IMR-90 (cell line): ENCODE measurements at regions not wholly inside any gene's neighbourhood (a gene's known extent, or its start where the extent isn't known, plus 50 kb on each side); places are given as distances from the start of the nearest gene placed in this dataset.

Experiments used
- ATAC-seq: fragments of 200-7000 bp; cut with Tn5 transposase; 2 replicates; pipeline ENCODE4 v1.9.1; 2020; ENCODE audit warnings: low read depth, mild to moderate bottlenecking, moderate library complexity
- BruUV-seq: library from RNA; stranded (reverse); fragments of 400-500 nt; replicated peaks from 2 replicates; lab custom pipeline; 2021; lab: Mats Ljungman, UMichigan
- CTCF ChIA-PET: fragments of 300-600 bp; formaldehyde crosslinking; extraction: SDS; loops from one replicate; lab custom pipeline; 2021; ENCODE audit warnings: antibody characterized with exemption; lab: Yijun Ruan, JAX
- POLR2A ChIA-PET: fragments of 300-600 bp; sonication (Branson Sonifier 250); formaldehyde crosslinking; loops from one replicate; lab custom pipeline; 2022; ENCODE audit warnings: antibody characterized with exemption; ENCODE audit not compliant: unreplicated experiment; lab: Charles Lee
- DNase-seq: peaks from one replicate; pipeline ENCODE4 v3.0.0; 2013
- H2AFZ ChIP-seq: replicated peaks from 2 replicates; pipeline ENCODE3; 2013; ENCODE audit warnings: low read length, mild to moderate bottlenecking; ENCODE audit not compliant: poor library complexity
- H2AK5ac ChIP-seq: 2 replicates; pipeline ENCODE4 v1.6.1; 2013; ENCODE audit warnings: low read depth, low read length, inconsistent platforms
- H2AK9ac ChIP-seq: replicated peaks from 2 replicates; pipeline ENCODE3; 2013; ENCODE audit warnings: mild to moderate bottlenecking, low read depth, low read length, moderate library complexity; ENCODE audit not compliant: poor library complexity
- H2BK120ac ChIP-seq: 2 replicates; pipeline ENCODE4 v1.6.1; 2013; ENCODE audit warnings: low read depth, low read length, inconsistent platforms
- H2BK15ac ChIP-seq: 3 replicates; pipeline ENCODE4 v1.6.1; 2013; ENCODE audit warnings: low read depth, low read length, inconsistent platforms
- H2BK20ac ChIP-seq: 2 replicates; pipeline ENCODE4 v1.6.1; 2013; ENCODE audit warnings: low read depth, mild to moderate bottlenecking, inconsistent platforms, low read length, moderate library complexity
- H2BK5ac ChIP-seq: 2 replicates; pipeline ENCODE4 v1.6.1; 2013; ENCODE audit warnings: mild to moderate bottlenecking, low read depth, low read length, inconsistent platforms; ENCODE audit not compliant: poor library complexity, severe bottlenecking
- H3K14ac ChIP-seq: replicated peaks from 2 replicates; pipeline ENCODE4 v1.6.1; 2013; ENCODE audit warnings: low read depth, low read length, inconsistent platforms
- H3K18ac ChIP-seq: 2 replicates; pipeline ENCODE4 v1.6.1; 2013; ENCODE audit warnings: low read depth, low read length, control low read depth
- H3K23ac ChIP-seq: 2 replicates; pipeline ENCODE4 v1.6.1; 2013; ENCODE audit warnings: low read depth, low read length, inconsistent platforms
- H3K27ac ChIP-seq: 2 replicates; pipeline ENCODE4 v1.5.1; 2013; ENCODE audit warnings: mild to moderate bottlenecking, control low read depth, low read length; ENCODE audit not compliant: insufficient read depth
- H3K27me3 ChIP-seq: 2 replicates; pipeline ENCODE4 v1.6.1; 2013; ENCODE audit warnings: low read length; ENCODE audit not compliant: control insufficient read depth, insufficient read depth
- H3K36me3 ChIP-seq: 2 replicates; pipeline ENCODE4 v1.6.1; 2013; ENCODE audit warnings: low read length, mixed read lengths; ENCODE audit not compliant: control insufficient read depth, insufficient read depth
- H3K4ac ChIP-seq: 2 replicates; pipeline ENCODE4 v1.6.1; 2013; ENCODE audit warnings: low read depth, low read length, inconsistent platforms
- H3K4me1 ChIP-seq: 2 replicates; pipeline ENCODE4 v1.6.1; 2013; ENCODE audit warnings: low read length, mixed read lengths; ENCODE audit not compliant: control insufficient read depth, insufficient read depth
- H3K4me2 ChIP-seq: 2 replicates; pipeline ENCODE4 v1.6.1; 2013; ENCODE audit warnings: low read depth, mild to moderate bottlenecking, control low read depth, low read length, moderate library complexity
- H3K4me3 ChIP-seq: 2 replicates; pipeline ENCODE4 v1.5.1; 2013; ENCODE audit warnings: low read depth, mild to moderate bottlenecking, control low read depth, low read length, moderate library complexity; ENCODE audit not compliant: insufficient read depth
- H3K56ac ChIP-seq: 2 replicates; pipeline ENCODE4 v1.6.1; 2013; ENCODE audit warnings: low read length, inconsistent platforms; ENCODE audit not compliant: insufficient read depth; ENCODE audit errors: extremely low read depth
- H3K79me1 ChIP-seq, 2 experiments: 2 replicates each; pipeline ENCODE4 v1.6.1; 2013; ENCODE audit warnings: low read length in 2 of 2, inconsistent platforms in 1 of 2, low read depth in 1 of 2
- H3K9ac ChIP-seq: 2 replicates; pipeline ENCODE4 v1.6.1; 2013; ENCODE audit warnings: low read depth, low read length, control low read depth
- H3K9me1 ChIP-seq: 2 replicates; pipeline ENCODE4 v1.6.1; 2013; ENCODE audit warnings: low read length, inconsistent platforms; ENCODE audit not compliant: insufficient read depth
- H3K9me3 ChIP-seq: 2 replicates; pipeline ENCODE4 v1.6.1; 2013; ENCODE audit warnings: low read length; ENCODE audit not compliant: control insufficient read depth, insufficient read depth
- H4K20me1 ChIP-seq: 2 replicates; pipeline ENCODE4 v1.6.1; 2013; ENCODE audit warnings: low read length, inconsistent platforms; ENCODE audit not compliant: insufficient read depth
- H4K5ac ChIP-seq: 2 replicates; pipeline ENCODE4 v1.6.1; 2013; ENCODE audit warnings: mild to moderate bottlenecking, low read depth, low read length, control low read depth
- H4K8ac ChIP-seq, 2 experiments: 2 replicates each; pipeline ENCODE4 v1.6.1; 2013; ENCODE audit warnings: low read depth in 2 of 2, low read length in 2 of 2, control low read depth in 1 of 2, inconsistent platforms in 1 of 2
- H4K91ac ChIP-seq: 2 replicates; pipeline ENCODE4 v1.6.1; 2013; ENCODE audit warnings: low read depth, low read length, inconsistent platforms; ENCODE audit not compliant: insufficient read depth
- CHD1 ChIP-seq: IDR thresholded peaks from 2 replicates; pipeline ENCODE4 v1.6.1; 2012; ENCODE audit warnings: low read depth, low read length, improper control_type of control experiment
- MAZ ChIP-seq: IDR thresholded peaks from 2 replicates; pipeline ENCODE4 v1.6.1; 2012; ENCODE audit warnings: low read depth, mild to moderate bottlenecking, low read length, improper control_type of control experiment, moderate library complexity, borderline replicate concordance
- MXI1 ChIP-seq: IDR thresholded peaks from 2 replicates; pipeline ENCODE4 v1.6.1; 2012; ENCODE audit warnings: low read depth, mild to moderate bottlenecking, low read length, moderate library complexity, borderline replicate concordance
- RCOR1 ChIP-seq: IDR thresholded peaks from 2 replicates; pipeline ENCODE4 v1.6.1; 2012; ENCODE audit warnings: mild to moderate bottlenecking, low read length, improper control_type of control experiment; ENCODE audit not compliant: insufficient replicate concordance
- RFX5 ChIP-seq: IDR thresholded peaks from 2 replicates; pipeline ENCODE4 v1.8.0; 2012; ENCODE audit warnings: low read depth, mild to moderate bottlenecking, low read length, moderate library complexity
- WGBS, 2 experiments: methylation state at CpG; one replicate each; pipeline versions ENCODE4 v1.1.5 to v1.1.7; 2013; ENCODE audit warnings: missing lambda C conversion rate in 2 of 2; ENCODE audit not compliant: insufficient read length in 1 of 2; ENCODE audit errors: extremely low coverage in 2 of 2; 5-methylcytosine and 5-hydroxymethylcytosine counted together
- dilution Hi-C: fragments of 300-500 bp; cut with HindIII; formaldehyde crosslinking; loops from one replicate; pipeline ENCODE4 v1.14.3; 2018; ENCODE audit warnings: low sequenced_read_pairs; ENCODE audit not compliant: unreplicated experiment
- in situ Hi-C: fragments of 300-500 bp; cut with MboI; formaldehyde crosslinking; loops from 3 replicates; pipeline ENCODE4 v1.14.3; 2019; ENCODE audit warnings: low sequenced_read_pairs, inconsistent platforms, mixed read lengths
- intact Hi-C: fragments of 100-400 bp; cut with micrococcal nuclease; formaldehyde crosslinking; loops from 2 replicates; pipeline ENCODE4 v1.10.0; 2022

DNA sequence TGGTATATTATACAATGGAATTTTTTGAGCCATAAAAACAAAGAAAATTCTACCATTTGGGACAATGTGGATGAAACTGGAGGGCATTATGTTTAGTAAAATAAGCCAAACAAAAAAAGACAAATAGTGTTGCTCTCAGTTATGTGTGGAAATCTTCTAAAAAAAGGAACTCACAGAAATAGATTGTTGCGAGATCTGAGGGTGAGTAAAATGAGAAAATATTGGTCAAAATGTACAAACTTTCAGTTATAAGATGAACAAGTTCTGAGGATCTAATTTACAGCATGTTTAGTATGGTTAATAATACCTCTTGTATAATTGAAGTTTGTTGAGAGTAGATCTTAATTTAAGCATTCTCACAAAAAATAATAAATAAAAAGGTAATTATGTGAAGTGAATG lies 291.2 kb downstream of the KIF20B start:
- Histone ChIP-seq H2BK15ac (no peak overlapping the region), H3K14ac (no peak overlapping the region), H3K18ac (no peak overlapping the region), H3K23ac (no peak overlapping the region), H3K9ac (no peak overlapping the region), H4K5ac (no peak overlapping the region), H3K4ac (no peak overlapping the region), H2AFZ (no peak overlapping the region), H3K27ac (no peak overlapping the region), H3K27me3 (no peaks in the 10 kb centered on the region), H3K56ac (no peak overlapping the region), H2AK5ac (no peak overlapping the region), H4K20me1 (no peaks in the 10 kb centered on the region), H3K4me3 (no peak overlapping the region), H2BK5ac (no peak overlapping the region), H2AK9ac (no peak overlapping the region), H2BK20ac (no peak overlapping the region), H3K9me3 (no peaks in the 10 kb centered on the region), H3K4me2 (no peak overlapping the region), H4K91ac (no peak overlapping the region), H4K8ac (no peak overlapping the region), H3K4me1 (no peaks in the 10 kb centered on the region), H3K36me3 (no peaks in the 10 kb centered on the region), H3K9me1 (no peaks in the 10 kb centered on the region), H3K79me1 (no peaks in the 10 kb centered on the region), H2BK120ac (no peak overlapping the region)
- CTCF ChIA-PET, result no interaction called here
- DNase-seq, result no peak
- POLR2A ChIA-PET, result no interaction called here
- intact Hi-C loops (no loop called here), dilution Hi-C loops (no loop called here), in situ Hi-C loops (no loop called here)
- WGBS, 2 experiments, result no CpG with 5 or more reads among the region's 1 CpG
- ATAC-seq, result no peak
- BruUV-seq, result no TSS peak
- TF ChIP-seq MXI1 (no peak), CHD1 (no peak), RFX5 (no peak), RCOR1 (no peak), MAZ (no peak)
